ENCODE measurements at regions not wholly inside any gene's neighbourhood (a gene's known extent, or its start where the extent isn't known, plus 50 kb on each side); places are given as distances from the start of the nearest gene placed in this dataset.
"Not testable (repeated sequence)": the region's sequence is repeated elsewhere in the genome, so short reads cannot be mapped to it uniquely, and the experiment has no call there.

DNA sequence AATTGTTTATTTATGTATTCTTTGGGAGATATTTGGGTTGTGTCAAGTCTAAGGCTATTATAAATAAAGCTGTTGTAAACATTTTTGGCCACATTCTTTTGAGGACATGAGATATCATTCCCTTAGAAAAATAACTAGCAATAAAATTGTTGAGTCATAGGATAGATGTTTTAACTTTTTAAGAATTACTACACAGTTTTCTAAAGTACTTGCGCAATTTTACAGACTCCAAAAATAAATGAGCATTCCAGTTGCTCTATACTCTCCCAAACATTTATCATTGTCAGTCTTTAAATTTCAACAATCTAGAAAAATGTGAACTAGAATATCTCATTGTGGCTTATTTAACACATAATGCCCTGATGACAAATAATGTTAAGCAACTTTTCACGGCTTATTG is 189.1 kb upstream of the ADGRL3 start:
- H2BK120ac ChIP-seq (ENCODE audit: low read depth, low read length, poor library complexity, severe bottlenecking) = no peak overlapping the region
- H4K8ac ChIP-seq (replicated peaks; ENCODE audit: insufficient read length, low read depth, low read length) = no peak overlapping the region
- H3K79me1 ChIP-seq (ENCODE audit: insufficient read depth, low read depth, low read length, poor library complexity, severe bottlenecking) = no peaks in the 10 kb centered on the region
- H3T11ph ChIP-seq (ENCODE audit: low read length) = no peak overlapping the region
- H3K56ac ChIP-seq (ENCODE audit: insufficient read length, low read depth, low read length) = no peak overlapping the region
- H3K27me3 Mint-ChIP-seq (ENCODE audit: low read depth) = peaks cover 1% of the 10 kb centered on the region; the same call in 1 of the 2 replicates
- no peak overlapping the region for H4K91ac ChIP-seq (ENCODE audit: insufficient read length, low read depth, low read length)
- H3K18ac ChIP-seq (ENCODE audit: insufficient read length, low read depth, low read length) = no peak overlapping the region
- peaks cover 8 to 14% of the 10 kb centered on the region in 2 experiments; a peak in 4 of 5 replicates for H3K9me3 Mint-ChIP-seq
- TF ChIP-seq, protein P1, sequence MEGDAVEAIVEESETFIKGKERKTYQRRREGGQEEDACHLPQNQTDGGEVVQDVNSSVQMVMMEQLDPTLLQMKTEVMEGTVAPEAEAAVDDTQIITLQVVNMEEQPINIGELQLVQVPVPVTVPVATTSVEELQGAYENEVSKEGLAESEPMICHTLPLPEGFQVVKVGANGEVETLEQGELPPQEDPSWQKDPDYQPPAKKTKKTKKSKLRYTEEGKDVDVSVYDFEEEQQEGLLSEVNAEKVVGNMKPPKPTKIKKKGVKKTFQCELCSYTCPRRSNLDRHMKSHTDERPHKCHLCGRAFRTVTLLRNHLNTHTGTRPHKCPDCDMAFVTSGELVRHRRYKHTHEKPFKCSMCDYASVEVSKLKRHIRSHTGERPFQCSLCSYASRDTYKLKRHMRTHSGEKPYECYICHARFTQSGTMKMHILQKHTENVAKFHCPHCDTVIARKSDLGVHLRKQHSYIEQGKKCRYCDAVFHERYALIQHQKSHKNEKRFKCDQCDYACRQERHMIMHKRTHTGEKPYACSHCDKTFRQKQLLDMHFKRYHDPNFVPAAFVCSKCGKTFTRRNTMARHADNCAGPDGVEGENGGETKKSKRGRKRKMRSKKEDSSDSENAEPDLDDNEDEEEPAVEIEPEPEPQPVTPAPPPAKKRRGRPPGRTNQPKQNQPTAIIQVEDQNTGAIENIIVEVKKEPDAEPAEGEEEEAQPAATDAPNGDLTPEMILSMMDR (conservative IDR thresholded peaks at IDR 0.05) = no peak
- no peak overlapping the region for H4K5ac ChIP-seq (ENCODE audit: insufficient read length, low read depth, low read length)
- no peak overlapping the region for H3K27ac Mint-ChIP-seq
- no peak overlapping the region for H3K9ac ChIP-seq (ENCODE audit: extremely low read depth, insufficient read length, low read length)
- no peak overlapping the region for H2AK5ac ChIP-seq (ENCODE audit: insufficient read length, low read length)
- no peak overlapping the region for H2BK12ac ChIP-seq (ENCODE audit: insufficient read length, low read depth, low read length)
- no peaks in the 10 kb centered on the region for H3K27me3 ChIP-seq (ENCODE audit: insufficient read depth, low read length)
- H3K36me3 Mint-ChIP-seq (ENCODE audit: insufficient read depth in 1 of 3, low read depth in 3 of 3) = peaks cover 0 to 16% (median 3%) of the 10 kb centered on the region in 3 experiments; a peak in 2 of 7 replicates
- H3K79me2 ChIP-seq (ENCODE audit: insufficient read depth, low read length) = no peaks in the 10 kb centered on the region
- H2BK15ac ChIP-seq (ENCODE audit: low read depth, low read length) = no peak overlapping the region
- no peaks in the 10 kb centered on the region for H4K20me1 ChIP-seq (ENCODE audit: control insufficient read depth, insufficient read depth, insufficient read length)
- no peak overlapping the region for H3K27ac ChIP-seq (ENCODE audit: insufficient read length, low read depth, low read length)
- H3K23ac ChIP-seq (ENCODE audit: insufficient read length, low read depth, low read length) = no peak overlapping the region
- H3K4me3 Mint-ChIP-seq = no peak overlapping the region
- H2BK20ac ChIP-seq (ENCODE audit: low read depth, low read length, poor library complexity, severe bottlenecking) = no peak overlapping the region
- H2BK5ac ChIP-seq (ENCODE audit: insufficient read length, low read length) = no peak overlapping the region
- no peak overlapping the region for H2AFZ ChIP-seq (ENCODE audit: low read length)
- no peaks in the 10 kb centered on the region for H3K23me2 ChIP-seq (ENCODE audit: insufficient read length, low read depth, low read length, poor library complexity, severe bottlenecking)
- no CpG with 5 or more reads among the region's 2 CpGs for WGBS (ENCODE audit: extremely low coverage, insufficient read length, low lambda C conversion rate)
- no peaks in the 10 kb centered on the region for H3K9me3 ChIP-seq (ENCODE audit: control insufficient read depth, low read depth, low read length)
- H3K4me1 ChIP-seq (ENCODE audit: insufficient read depth, low read length) = no peaks in the 10 kb centered on the region
- H3K4ac ChIP-seq (ENCODE audit: low read depth, low read length) = no peak overlapping the region
- no peak for DNase-seq
- H3K4me2 ChIP-seq (ENCODE audit: insufficient read depth, insufficient read length, low read length) = no peak overlapping the region
- H3K14ac ChIP-seq (ENCODE audit: insufficient read depth, low read length) = no peak overlapping the region
- no peaks in the 10 kb centered on the region for H3K4me1 Mint-ChIP-seq

DNA sequence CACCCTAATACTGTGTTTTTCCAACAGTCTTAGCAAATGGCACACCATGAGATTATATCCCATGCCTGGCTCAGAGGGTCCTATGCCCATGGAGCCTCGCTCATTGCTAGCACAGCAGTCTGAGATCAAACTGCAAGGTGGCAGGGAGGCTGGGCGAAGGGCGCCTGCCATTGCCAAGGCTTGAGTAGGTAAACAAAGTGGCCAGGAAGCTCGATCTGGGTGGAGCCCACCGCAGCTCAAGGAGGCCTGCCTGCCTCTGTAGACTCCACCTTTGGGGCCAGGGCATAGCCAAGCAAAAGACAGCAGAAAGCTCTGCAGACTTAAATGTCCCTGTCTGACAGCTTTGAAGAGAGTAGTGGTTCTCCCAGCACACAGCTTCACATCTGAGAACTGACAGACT is 188.2 kb upstream of the ADGRL3 start:
- not testable (repeated sequence) for H3K79me1 ChIP-seq (ENCODE audit: insufficient read depth, low read depth, low read length, poor library complexity, severe bottlenecking); H3T11ph ChIP-seq (ENCODE audit: low read length); H3K56ac ChIP-seq (ENCODE audit: insufficient read length, low read depth, low read length); H3K23ac ChIP-seq (ENCODE audit: insufficient read length, low read depth, low read length); H2BK12ac ChIP-seq (ENCODE audit: insufficient read length, low read depth, low read length); H3K9me3 ChIP-seq (ENCODE audit: control insufficient read depth, low read depth, low read length); H2BK20ac ChIP-seq (ENCODE audit: low read depth, low read length, poor library complexity, severe bottlenecking); H3K9ac ChIP-seq (ENCODE audit: extremely low read depth, insufficient read length, low read length); DNase-seq; H3K4me1 ChIP-seq (ENCODE audit: insufficient read depth, low read length); H2AK5ac ChIP-seq (ENCODE audit: insufficient read length, low read length); H2AFZ ChIP-seq (ENCODE audit: low read length); H3K14ac ChIP-seq (ENCODE audit: insufficient read depth, low read length); H3K23me2 ChIP-seq (ENCODE audit: insufficient read length, low read depth, low read length, poor library complexity, severe bottlenecking); H4K91ac ChIP-seq (ENCODE audit: insufficient read length, low read depth, low read length); H4K20me1 ChIP-seq (ENCODE audit: control insufficient read depth, insufficient read depth, insufficient read length); H3K4me1 Mint-ChIP-seq; H2BK5ac ChIP-seq (ENCODE audit: insufficient read length, low read length); H3K4ac ChIP-seq (ENCODE audit: low read depth, low read length); H4K8ac ChIP-seq (replicated peaks; ENCODE audit: insufficient read length, low read depth, low read length); H3K4me3 Mint-ChIP-seq; H3K4me2 ChIP-seq (ENCODE audit: insufficient read depth, insufficient read length, low read length); H3K27me3 ChIP-seq (ENCODE audit: insufficient read depth, low read length); H3K27me3 Mint-ChIP-seq (ENCODE audit: low read depth); H2BK120ac ChIP-seq (ENCODE audit: low read depth, low read length, poor library complexity, severe bottlenecking); H3K79me2 ChIP-seq (ENCODE audit: insufficient read depth, low read length); H2BK15ac ChIP-seq (ENCODE audit: low read depth, low read length); H4K5ac ChIP-seq (ENCODE audit: insufficient read length, low read depth, low read length); H3K27ac Mint-ChIP-seq; H3K27ac ChIP-seq (ENCODE audit: insufficient read length, low read depth, low read length); H3K18ac ChIP-seq (ENCODE audit: insufficient read length, low read depth, low read length)
- Mint-ChIP-seq H3K9me3 (peaks cover 11 to 19% of the 10 kb centered on the region in 2 experiments; a peak in 4 of 5 replicates), H3K36me3 (ENCODE audit: insufficient read depth in 1 of 3, low read depth in 3 of 3) (peaks cover 0 to 18% (median 3%) of the 10 kb centered on the region in 3 experiments; a peak in 2 of 7 replicates)
- WGBS (ENCODE audit: extremely low coverage, insufficient read length, low lambda C conversion rate) = no CpG with 5 or more reads among the region's 5 CpGs

All from H9 (cell line).